Suppressor macrophage treated with lipopolysaccharide for 4 hours (primary cell): ENCODE measurements at regions not wholly inside any gene's neighbourhood (a gene's known extent, or its start where the extent isn't known, plus 50 kb on each side); places are given as distances from the start of the nearest gene placed in this dataset.
"Not testable (repeated sequence)": the region's sequence is repeated elsewhere in the genome, so short reads cannot be mapped to it uniquely, and the experiment has no call there.

ENCODE experiments used
- DNase-seq: peaks from one replicate; pipeline ENCODE4 v3.0.0-alpha.2; 2020

DNA sequence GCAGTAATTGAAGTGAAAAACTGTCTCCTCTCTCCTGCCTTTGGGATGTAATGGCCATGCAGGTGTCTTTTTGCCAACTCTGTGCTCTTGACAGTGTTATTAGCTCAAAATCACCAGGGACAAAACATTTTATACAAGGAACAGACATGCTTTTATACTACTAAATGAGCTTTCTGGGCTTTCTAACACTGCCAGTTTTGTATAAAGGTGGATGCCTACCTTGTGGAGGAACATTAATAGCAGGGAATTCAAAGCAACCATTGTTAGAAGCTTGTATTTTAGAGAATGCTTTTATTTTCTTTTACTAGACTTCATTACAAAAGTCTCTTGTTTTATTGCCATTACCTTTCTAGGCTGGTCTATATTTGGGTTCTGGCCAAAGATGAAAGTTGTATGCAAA, 54.7 kb upstream of the ARSJ start:
- no peak for DNase-seq

DNA sequence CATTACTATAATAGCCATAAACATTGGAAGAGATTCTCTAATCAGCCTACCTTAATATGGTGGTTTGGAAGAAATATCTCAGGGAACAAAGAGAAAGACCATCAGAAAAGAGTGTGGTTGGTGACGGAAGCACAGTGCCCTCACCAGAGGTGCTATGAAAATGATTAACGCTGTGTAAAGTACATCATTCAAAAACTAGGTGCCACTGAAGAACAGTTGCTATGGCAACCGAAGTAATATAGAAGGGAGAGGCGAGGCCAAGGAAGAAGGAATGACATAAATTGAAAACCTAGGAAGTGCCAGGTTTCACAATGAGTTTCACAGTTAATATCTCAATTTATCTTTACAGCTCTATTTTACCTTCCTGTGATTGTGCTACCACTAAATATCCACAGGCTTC, 57.0 kb upstream of the ARSJ start:
- DNase-seq = no peak

DNA sequence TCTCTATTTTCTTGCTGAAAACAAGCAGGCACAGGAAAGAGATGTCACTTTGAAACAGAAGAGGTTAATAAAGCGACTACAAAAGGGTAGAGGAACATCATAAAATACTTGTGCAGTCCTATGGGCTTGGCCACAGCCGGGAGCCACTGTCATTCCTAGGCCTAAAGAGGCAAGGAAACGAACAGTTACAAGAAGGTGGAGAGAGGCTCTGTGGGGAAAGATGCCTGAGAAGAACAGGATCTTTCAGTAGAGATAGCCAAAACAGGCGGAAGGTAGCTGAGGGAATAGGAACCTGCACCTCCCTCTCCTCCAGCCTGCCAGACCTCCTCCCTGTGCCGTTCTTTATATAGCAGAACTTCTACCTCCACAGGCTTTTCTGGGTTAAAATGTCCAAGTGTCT, 57.4 kb upstream of the ARSJ start:
- DNase-seq = no peak

DNA sequence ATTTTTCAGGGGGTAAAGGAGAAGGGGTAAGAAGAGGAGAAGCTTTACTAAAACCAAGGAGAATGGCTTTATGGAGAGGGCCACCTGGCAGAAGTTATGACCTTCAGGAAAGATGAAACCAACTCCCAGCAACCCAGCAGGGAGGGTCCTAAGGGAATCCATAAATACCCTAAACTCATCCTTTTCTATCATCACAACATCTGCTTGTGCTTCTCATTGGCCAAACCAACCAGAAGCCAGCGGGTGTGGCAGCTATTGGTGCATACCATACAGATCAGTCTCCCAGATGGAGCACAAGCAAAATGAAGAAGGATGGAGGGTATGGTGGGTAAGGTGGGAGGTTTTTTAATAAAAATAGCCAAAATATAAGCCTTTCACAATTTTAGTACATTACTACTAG, 58.5 kb upstream of the ARSJ start:
- no peak for DNase-seq

GRCh38 chr4:114038762-114039387, 59.4 kb upstream of the ARSJ start:
- no peak for DNase-seq

GRCh38 chr4:114040319-114041116, 61.1 kb upstream of the ARSJ start:
- DNase-seq = no peak

GRCh38 chr4:114041117-114041475, 61.6 kb upstream of the ARSJ start:
- no peak for DNase-seq

DNA sequence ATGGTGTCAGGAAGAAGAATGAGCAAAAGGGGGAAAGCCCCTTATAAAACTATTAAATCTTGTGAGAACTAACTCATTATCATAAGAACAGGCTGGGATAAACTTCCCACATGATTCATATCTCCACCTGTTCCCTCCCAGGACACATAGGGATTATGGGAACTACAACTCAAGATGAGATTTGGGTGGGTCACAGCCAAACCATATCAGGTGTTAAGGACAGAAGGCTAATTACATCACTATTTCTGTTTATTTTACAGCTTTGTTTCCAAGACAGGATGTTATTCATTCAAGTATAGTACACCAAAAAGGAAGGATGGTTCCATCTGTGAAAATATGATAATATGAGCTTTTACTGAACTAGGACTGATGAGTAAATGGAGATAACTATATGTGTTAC, 63.7 kb upstream of the ARSJ start:
- no peak for DNase-seq

DNA sequence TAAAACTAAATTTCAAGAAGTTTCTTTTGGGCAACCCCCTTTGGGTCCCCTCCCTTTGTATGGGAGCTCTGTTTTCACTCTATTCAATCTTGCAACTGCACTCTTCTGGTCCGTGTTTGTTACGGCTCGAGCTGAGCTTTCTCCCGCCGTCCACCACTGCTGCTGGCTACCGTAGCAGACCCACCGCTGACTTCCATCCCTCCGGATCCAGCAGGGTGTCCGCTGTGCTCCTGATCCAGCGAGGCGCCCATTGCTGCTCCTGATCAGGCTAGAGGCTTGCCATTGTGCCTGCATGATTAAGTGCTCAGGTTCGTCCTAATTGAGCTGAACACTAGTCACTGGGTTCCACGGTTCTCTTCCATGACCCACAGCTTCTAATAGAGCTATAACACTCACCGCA, 64.9 kb upstream of the ARSJ start:
- DNase-seq = not testable (repeated sequence)

DNA sequence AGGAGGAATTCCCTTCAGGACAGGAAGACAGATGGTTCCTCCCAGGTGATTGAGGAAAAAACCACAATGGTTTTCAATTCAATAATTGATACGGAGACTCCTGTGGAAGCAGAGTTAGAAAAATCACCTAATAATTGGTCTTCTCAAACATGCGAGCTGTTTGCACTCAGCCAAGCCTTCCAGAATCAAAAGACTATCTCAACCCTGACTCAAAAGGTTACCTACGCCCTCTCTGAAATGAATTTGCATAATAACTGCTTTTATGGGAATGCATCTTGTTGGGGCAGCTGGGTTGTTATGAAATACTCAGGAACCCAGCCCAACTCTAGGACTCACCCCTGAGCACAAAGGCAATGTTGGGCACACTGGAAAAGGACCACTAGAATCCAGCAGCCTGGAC, 66.9 kb upstream of the ARSJ start:
- DNase-seq = no peak

DNA sequence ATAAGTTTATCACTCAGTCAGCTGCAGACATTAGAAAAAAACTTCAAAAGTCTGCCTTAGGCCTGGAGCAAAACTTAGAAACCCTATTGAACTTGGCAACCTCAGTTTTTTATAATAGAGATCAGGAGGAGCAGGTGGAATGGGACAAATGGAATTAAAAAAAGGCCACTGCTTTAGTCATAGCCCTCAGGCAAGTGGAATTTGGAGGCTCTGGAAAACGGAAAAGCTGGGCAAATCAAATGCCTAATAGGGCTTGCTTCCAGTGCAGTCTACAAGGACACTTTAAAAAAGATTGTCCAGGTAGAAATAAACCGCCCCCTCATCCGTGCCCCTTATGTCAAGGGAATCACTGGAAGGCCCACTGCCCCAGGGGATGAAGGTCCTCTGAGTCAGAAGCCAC, 68.7 kb upstream of the ARSJ start:
- DNase-seq = not testable (repeated sequence)

GRCh38 chr4:114052227-114052626, 72.8 kb upstream of the ARSJ start:
- DNase-seq = no peak

- DNase-seq = no peak
Measured at GRCh38 chr4:114056599-114056998, 77.2 kb upstream of the ARSJ start.

DNA sequence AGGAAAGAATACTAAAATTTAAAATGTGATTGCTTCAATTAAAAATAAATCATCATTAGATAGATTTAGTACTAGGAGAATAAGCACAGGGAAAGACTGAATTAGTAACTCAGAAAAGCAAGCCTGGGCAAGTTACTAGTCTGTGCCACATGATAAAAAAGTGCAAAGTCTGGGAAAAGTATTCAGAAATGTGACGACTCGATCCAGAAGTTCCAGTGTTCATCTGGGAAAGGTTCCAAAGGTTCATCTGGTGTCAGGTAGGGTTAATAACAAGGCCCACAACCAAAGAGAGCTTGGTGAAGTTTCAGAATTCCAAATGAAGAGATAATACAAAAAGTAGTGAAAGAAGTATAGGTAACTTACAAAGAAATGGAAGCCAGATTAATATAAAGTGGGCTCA, 78.3 kb upstream of the ARSJ start:
- DNase-seq = no peak

DNA sequence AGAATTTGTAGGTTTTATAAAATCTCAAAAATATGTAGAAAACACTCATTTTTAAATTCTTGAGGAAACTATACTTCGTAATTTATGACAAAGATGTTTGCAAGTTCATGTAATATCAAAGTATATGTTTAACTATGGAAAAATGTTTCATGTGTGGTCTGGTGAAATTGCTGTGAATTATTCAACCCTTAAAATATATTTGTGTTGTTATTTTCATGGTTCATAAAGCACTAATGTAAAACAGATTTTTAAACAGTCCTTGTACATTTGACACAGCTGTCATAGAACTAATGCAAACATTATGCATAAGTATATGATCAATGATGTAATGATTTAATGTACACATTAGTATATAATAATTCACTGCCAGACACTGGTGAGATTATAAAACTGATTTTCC, 83.1 kb upstream of the ARSJ start:
- no peak for DNase-seq

- DNase-seq = no peak
Measured at GRCh38 chr4:114072781-114073180, 93.3 kb upstream of the ARSJ start.

GRCh38 chr4:114076899-114077570, 97.6 kb upstream of the ARSJ start:
- no peak for DNase-seq

DNA sequence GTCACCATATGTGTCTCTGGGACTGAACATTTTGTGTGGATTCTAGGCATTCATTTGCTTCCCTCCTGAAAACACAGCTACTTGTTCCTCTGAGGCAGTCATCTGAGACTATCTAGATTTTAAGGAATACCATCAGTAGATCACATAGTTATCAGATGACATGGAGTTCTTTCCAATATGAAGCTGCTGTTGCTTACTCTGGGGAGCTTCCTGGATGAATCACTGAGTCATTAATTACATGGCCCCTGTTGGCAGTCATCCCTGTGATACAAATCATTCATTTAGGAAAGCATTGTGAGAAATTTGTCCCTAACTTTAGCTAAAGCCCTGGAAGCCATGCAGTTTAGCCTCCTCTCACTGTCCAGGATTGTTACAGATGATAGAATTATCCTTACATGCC, 98.2 kb upstream of the ARSJ start:
- no peak for DNase-seq

DNA sequence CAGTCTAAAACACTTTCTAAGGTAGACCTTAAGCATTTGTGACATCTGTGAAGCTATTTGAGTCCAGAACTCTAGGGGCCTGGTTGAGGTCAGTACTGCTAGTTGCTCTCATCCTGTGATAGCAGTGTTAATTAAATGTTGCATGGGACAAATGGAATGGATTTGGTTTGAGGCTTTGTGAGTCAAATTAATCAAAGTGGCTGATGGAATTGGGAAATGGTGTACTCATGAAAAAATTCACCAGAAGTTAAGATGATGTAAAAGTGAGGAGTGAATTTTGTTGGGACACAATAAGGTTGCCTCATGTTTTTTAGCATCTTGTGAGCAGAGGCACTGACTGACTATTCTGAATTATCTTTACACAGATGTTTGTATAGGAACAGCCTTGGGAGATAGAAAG, 99.2 kb upstream of the ARSJ start:
- no peak for DNase-seq

GRCh38 chr4:114081783-114082182, 102.3 kb upstream of the ARSJ start:
- no peak for DNase-seq

GRCh38 chr4:114082348-114082747, 102.9 kb upstream of the ARSJ start:
- DNase-seq = no peak

- no peak for DNase-seq
Measured at GRCh38 chr4:114085611-114086345, 106.3 kb upstream of the ARSJ start.

DNA sequence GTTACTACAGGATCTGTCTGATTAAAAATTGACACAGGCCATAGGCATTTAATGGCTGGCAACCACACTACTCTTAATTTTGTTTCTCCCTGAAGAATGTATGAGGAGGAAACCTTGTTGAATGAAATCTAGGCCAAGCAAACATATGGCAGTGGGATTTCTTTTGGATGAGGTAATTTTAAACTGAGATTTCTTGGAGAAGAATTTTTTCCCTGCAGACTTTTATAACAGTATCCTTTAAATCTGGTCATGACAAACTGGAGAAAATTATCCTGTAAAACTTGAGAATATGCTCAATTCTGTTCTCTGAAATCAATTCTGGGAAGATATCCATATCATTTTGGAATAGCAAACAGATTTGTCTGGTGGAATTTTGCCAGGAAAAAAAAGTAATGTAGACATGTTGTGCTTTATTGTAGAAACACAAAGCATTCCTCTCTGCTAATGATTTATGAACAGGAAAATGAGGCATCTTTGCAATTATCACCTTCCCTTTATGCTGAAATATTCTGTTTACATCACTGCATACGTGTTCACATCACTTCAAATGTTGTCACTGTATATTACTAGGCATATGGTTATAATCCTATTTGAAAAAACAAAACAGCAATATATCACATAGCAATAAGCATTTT, 108.3 kb upstream of the ARSJ start:
- no peak for DNase-seq
